NT2/D1 (cell line): ENCODE measurements at regions not wholly inside any gene's neighbourhood (a gene's known extent, or its start where the extent isn't known, plus 50 kb on each side); places are given as distances from the start of the nearest gene placed in this dataset.

Experiments
- SUZ12 ChIP-seq: IDR thresholded peaks from 2 replicates; pipeline ENCODE4 v1.6.1; 2011; ENCODE audit not compliant: insufficient read length, insufficient read depth; ENCODE audit errors: extremely low read depth
- YY1 ChIP-seq: IDR thresholded peaks from 2 replicates; pipeline ENCODE4 v1.6.1; 2011; ENCODE audit not compliant: insufficient read length, insufficient read depth
- ZNF274 ChIP-seq: IDR thresholded peaks from 2 replicates; pipeline ENCODE4 v1.6.1; 2011; ENCODE audit warnings: mild to moderate bottlenecking, low read depth, low read length

DNA sequence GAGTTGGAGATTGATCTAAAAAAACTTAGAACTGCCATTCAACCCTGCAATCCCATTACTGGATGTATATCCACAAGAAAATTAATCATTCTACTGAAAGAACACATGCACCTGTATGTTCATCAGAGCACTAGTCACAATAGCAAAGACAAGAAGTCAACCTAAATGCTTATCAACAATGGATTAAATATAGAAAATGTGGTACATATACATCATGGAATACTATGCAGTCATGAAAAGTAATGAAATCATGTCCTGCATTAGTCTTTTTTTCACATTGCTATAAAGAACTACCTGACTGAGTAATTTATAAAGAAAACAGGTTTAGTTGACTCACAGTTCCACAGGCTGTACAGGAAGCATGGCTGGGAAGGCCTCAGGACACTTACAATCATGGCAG lies 850.5 kb downstream of the TECRL start:
- TF ChIP-seq YY1, result no peak
- no peak for TF ChIP-seq ZNF274
- no peak for TF ChIP-seq SUZ12
